ENCODE measurements at regions not wholly inside any gene's neighbourhood (a gene's known extent, or its start where the extent isn't known, plus 50 kb on each side); places are given as distances from the start of the nearest gene placed in this dataset.

DNA sequence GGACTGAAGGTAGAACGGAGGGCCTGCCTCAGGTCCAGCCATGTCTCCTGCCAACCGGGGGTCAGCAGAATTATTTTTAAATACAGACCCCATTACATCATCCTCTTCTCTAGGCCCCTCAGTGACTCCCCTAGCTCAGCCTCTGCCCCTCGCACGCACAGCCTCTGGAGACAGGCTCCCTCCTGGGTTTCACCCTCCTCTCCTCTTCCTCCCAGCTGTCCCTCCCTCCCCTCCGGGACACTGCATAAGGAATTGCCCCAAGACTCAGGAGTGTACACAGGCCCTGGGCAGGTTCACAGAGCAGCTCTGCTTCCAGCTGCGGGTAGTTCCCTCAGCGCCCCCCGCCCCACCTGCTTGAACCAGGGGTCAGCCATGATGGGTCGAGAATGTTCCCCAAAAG lies 520.2 kb upstream of the MYT1L start:
- DNase-seq (ENCODE audit: low spot score) = no peak

DNA sequence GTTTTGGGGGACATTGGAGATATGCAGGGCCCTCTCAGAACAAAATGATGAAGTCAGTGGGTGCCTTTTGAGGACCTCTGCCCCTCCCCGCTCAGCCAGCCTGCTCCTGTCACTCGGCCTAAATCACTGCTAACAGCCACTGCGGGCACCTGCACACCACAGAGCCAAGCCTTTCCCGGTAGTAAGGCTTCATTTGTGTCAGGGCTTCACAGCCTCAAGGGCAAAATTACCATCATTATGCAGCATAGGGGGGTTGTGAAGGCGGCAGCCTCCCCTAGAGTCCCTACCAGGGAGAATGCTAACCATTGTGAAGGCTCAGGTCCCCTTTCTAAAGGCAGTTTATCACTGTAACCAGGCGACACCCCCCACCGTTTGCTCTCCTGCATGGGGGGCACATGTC lies 519.8 kb upstream of the MYT1L start:
- DNase-seq (ENCODE audit: low spot score) = no peak

DNA sequence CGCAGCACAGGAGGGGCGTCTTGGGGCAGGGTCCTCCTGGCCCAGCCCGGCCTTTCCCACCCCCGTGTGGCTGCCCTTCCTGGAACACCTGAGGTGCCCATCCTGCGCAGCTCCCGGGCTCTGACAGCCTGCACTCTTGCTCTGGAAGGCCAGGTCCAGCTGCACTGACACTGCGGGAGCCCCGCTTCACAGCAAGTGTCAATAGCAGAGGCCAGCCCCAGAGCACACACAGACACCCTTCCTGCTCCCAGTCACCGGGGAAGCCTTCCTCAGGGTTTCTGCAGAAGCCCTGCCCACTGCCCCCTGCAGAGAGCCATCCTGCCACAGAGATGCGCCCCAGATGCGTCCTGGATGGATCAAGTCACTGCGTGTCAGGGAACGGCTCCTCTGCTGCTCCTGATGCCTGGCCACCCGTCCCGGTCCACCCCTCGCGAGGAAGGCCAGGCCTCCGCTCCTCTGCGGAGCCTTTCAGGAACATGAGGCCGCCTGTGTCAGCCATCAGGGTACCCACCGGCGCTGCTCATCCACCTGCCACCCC lies 519.2 kb upstream of the MYT1L start:
- DNase-seq (ENCODE audit: low spot score) = no peak

DNA sequence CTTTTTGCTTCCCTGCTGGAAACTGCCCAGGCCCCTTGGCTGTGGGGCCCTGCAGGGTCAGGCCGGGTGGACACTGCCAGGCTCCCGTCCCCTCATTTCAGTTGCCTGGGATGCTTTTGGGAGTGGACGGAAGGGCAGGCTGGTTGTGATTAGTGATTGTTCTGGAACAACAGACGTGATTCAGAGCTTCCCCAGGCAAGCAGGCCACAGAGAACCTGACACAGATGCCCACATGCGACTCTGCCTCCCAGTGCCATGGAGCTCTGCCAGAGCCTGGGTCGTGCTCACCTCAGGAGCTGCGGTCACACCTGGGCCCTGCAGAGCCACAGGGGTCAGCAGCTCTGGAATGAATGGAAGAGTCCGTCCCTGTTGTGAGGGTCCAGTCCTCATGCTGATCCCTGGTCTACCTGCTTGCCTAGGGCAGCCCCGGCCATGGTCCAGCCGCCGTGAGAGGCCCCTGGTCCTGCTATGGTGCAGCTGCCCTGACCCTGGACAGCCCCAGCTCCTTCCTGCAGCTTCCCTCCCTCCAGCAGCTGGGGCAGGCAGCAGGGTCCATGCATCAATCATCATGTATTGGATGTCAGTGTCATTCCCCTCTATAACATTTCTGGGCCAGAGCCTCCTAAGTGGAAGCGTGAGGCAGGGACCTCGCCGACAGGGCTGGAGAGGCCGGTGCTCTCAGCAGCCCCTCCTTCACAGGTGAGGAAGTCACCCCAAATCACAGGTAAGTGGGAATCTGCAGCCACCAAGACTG lies 518.6 kb upstream of the MYT1L start:
- DNase-seq (ENCODE audit: low spot score) = no peak

DNA sequence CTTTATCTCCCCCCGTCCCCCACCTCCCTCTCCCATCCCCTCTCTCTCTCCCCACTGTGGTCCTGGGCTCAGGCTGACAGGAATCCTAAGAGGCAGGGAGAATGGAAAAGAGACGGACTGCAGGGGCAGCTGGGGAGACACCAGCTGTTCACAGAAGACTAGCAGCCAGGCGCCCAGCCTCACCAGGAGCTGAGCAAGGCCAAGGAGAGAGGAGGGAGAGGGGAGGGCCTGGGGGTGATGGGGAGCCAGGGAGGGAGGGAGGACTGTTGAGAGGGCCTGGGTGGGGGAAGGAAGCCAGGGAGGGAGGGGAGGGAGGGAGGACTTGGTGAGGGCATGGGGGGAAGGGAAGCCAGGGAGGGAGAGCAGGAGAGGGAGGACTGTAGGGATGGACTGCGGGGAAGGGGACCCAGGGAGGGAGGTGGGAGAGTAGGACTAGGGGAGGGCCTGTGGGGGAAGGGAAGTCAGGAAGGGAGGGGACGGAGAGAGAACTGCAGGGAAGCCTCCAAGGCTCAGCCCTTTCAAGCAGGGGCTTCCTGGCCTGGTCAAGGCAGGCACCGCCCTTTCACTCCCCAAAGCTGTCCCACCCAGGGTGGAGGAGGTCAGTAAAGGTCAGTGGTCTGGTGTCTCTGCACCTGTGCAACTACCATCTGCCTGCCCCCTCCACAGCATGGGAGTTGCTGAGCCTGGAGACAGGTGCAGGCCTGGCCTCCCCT lies 517.7 kb upstream of the MYT1L start:
- peak; percentile 55 for DNase-seq (ENCODE audit: low spot score)

DNA sequence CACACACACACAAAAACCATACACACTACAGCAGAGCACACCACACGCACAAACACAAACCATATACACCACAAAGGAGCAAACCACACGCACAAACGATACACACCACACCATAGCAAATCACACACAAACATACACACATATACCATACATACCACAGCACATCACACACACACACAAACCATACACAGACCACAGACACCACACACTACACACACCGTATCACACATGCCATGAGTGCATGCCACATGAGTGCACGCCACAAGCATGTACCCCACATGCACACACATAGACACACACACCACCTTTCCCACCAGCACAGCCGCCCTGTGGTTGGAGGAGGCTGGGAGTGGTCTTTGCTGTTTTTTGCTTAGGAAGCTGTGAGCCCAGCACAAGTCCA lies 517.1 kb upstream of the MYT1L start:
- DNase-seq (ENCODE audit: low spot score) = no peak

DNA sequence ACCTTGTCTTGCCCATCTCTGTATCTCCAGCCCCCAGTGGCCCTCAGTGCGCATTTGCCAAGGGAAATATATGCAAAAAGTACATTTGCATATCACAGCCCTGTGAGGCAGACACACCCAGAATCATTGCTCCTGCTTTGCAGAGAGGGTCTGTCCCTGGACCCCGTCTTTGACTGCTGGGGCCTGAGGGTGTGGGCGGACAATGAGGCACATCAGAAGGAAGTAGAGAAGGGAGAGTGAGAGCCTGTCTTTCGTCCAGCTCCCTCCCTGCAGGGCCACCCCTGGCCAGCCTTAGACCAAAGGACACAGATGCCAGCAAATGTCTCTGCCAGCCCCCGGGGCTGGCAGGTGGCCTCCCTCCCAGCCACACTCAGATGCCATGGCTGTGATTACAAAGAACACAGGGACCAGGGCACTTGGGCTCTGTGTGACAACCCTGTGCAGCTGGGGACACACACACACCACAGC lies 516.2 kb upstream of the MYT1L start:
- no peak for DNase-seq (ENCODE audit: low spot score)

DNA sequence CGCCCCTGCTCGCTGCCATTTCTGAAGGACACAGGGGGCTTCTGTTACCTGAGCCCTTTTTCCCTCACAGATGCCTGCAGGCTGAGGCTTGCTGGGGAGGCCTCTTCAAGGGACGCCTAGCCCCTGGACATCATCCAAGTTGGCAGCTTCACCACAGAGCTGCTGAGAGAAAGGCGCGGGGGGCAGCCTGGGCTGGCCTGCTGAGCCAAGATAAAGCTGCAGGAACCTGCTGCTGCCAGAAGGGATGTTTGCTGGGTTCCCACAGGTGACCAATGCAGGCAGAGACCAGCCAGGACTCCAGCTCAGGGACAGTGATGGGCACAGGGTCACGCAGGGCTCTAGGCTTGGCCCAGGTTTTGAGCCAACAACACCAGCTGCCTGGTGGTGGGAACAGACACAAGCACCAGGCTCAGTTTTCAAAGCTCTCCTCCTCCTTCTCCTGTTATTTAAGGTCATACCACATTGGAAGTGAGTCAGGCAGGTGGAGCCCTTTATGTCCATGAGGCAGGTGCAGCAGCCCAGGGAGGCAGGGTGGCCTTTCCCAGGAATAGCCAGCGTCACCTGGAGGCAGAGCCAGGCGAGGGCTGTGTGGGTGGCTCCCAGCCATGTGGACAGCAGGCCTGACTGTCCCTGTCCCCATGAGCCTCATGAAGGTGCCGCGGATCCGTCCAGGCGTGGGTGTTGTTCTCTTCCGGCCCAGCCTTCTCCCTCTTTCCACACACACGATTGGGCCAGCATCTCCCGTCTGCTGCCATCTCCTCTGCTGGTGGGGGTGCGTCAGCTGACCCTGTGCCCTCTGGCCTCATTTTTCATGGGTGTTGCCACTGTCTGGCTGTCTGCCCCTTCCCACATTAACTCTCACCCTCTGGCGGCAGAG lies 515.5 kb upstream of the MYT1L start:
- peak; percentile 76 for DNase-seq (ENCODE audit: low spot score)

DNA sequence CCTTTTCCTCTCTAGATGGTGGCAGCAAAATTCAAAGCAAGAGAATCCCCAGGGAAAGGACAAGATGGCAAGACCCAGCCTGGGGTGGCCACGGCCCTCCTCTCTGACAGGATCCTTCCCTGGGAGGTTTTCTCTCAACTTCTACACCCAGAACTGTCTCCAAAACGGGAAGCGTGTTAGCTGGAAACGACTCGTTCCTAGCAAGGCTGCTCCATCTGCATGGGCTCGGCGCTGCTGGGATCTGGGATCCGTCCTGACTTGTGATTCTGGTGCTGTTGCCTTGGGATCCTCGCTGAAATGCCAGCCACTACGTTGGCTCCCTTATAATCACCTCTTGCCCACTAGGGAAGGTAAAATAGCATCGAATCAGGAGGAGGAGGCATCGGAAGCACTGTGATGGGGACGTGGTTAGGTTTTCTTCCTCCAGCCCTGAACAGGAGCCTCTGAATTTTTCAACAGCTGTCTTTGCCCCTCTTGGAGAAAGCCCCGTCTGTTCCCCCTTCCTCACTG lies 514.8 kb upstream of the MYT1L start:
- DNase-seq (ENCODE audit: low spot score) = no peak

DNA sequence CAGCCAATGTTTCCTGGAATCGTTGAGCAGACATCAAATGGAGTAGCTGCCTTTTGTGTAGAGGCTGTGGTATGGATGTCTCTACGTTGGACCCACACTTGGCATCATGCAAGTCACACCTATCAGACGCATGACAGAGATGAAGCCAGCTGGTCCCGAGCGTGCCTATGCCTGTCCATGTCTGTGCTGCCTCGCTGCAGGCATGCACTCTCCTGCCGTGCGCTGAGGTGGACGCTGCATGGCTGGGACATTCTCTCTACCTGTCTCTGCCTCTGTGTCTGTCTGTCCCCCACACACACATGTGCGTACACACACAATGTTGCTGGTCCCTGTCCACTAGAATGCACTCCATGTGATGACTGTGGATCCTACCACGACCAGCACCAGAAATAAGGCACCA lies 514.2 kb upstream of the MYT1L start:
- peak; percentile 17 for DNase-seq (ENCODE audit: low spot score)

DNA sequence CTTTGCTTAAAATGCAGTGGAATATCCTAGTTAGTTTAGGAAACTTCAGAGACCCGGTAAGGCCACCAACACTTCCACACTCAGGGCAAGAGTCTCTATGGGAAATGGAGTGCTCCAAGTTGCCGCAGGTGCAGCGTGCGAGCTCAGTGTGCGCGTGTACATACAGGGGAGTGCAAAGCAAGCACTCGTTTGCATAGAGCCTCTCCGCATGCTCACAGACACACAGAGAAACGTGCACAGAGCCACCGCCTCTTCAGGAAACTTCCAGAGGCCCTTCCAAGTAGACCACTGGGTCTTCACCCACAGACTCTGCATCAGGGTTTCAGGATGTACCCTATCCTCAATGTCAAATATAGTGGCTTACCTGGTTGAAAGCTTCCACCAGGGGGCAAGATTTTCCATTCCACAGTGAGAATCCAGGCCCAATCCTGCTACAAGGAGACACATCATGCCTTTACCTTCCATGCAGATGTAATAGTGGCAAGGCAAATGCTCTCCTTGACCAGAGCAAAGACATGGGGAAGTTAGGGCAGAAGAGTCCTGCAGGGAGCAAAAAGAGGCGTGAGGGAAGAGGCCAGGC lies 513.0 kb upstream of the MYT1L start:
- no peak for DNase-seq (ENCODE audit: low spot score)

DNA sequence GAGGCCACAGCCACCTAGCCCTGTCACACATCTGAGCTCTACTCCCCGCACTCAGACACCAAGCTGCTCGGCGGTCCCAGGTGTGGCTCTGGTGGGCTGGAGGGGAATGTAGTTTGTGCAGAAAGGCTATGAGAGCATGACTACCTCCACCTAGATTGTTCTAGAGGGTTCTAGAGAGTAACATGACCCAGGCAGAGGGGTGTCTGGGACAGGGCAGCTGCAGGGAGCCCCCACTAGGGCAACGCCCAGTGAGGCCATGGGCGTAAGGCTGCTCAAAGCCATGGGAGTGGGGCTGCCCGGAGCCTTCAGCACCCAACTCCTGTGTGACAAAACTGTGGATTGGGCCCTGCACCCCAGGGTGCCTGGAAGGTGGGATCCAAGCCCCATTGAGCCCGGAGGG lies 511.4 kb upstream of the MYT1L start:
- DNase-seq (ENCODE audit: low spot score) = no peak

DNA sequence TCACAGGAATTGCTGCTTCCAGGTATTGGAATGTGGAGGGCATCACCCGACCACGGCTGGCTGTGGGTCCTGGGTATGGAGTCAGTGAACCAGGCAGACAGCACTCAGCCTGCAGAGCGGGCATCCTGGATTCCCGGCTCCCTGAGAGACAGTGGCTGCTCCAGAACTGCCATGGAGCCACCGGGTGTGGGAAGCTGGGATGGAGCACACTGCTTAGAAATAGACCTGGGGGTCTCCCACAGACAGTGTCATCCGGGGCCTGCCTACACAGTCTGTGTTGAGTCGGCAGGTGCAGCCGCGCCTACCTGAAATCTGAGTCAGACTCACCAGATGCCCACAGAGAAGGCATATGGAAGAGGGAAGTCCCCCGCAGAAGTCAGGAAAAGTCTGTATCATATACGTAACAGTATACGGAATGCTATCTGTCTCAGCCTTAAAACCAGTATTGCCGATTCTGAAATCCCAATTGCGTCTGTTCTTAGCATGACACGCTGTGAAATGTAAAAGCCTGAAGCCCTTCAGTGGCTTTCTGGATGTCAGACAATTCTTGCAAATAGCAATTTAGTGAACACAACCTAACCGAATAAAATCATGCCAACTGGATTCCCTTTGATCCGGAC lies 509.7 kb upstream of the MYT1L start:
- no peak for DNase-seq (ENCODE audit: low spot score)

DNA sequence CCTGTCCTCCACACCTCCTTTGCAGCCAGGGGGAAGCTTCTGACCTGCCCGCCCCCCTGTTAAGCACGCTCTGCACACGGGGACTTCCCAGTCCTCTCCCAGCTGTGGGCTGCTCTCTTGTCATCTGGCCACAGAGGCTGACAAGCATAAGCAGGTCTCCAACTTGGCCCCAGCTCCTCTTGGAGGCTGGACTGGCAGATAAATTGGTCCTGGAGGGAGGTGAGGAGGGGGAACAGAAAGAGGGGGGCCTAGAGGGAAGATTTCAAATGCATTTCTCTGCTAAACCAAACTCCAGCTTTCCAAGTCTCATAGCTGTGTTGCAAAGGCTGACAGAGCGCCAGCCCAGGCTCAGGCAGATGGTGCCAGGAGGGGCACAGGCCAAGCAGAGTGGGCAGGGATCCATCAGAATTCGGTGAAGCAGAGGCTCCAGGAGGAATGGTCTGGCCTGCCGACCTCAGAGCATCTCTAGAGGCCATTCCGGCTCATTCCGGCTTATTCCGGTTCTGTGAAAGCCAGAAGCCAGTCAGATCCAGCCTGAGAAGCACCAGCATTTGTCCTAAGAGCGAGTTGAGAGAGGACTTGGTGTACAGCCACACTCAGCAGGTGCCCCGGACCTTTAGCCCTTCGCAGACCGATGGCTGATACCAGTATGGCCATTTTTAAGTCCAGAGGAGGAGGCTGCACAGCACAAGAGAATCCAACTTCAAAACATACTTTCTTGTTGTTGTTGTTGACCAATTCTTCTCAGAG lies 508.9 kb upstream of the MYT1L start:
- DNase-seq (ENCODE audit: low spot score) = no peak

DNA sequence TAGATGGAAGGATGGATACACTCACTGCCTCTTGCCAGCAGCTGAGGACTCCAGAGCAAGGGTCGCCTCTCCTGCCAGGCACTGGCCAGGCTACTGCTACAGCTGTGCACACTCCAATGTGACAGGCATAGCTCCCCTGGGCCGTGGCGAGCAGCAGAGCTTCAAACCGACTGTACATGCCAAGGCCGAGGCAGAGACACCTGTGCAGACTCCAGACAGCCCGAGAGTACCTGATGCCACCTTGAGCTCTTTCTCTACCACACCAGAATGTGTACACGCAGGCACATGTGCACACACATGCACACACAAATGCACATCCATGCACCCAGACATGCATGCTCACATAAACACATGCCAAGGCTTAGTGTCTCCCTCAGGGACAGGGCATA lies 508.3 kb upstream of the MYT1L start:
- DNase-seq (ENCODE audit: low spot score) = no peak

DNA sequence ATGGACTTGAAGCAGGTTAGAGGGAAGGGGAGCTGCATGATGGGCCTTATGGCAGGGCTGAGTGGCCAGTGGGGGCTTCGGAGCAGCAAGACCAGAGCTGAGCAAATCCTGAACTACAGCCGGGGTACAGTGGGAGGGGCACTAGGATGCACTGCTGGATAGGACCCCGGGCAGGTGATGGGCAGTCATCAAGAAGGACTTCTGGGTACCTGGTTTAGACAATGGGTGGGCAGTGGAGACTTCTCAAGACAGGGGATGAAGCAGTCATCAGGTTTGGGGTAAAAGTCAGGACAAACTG lies 507.4 kb upstream of the MYT1L start:
- no peak for DNase-seq (ENCODE audit: low spot score)

DNA sequence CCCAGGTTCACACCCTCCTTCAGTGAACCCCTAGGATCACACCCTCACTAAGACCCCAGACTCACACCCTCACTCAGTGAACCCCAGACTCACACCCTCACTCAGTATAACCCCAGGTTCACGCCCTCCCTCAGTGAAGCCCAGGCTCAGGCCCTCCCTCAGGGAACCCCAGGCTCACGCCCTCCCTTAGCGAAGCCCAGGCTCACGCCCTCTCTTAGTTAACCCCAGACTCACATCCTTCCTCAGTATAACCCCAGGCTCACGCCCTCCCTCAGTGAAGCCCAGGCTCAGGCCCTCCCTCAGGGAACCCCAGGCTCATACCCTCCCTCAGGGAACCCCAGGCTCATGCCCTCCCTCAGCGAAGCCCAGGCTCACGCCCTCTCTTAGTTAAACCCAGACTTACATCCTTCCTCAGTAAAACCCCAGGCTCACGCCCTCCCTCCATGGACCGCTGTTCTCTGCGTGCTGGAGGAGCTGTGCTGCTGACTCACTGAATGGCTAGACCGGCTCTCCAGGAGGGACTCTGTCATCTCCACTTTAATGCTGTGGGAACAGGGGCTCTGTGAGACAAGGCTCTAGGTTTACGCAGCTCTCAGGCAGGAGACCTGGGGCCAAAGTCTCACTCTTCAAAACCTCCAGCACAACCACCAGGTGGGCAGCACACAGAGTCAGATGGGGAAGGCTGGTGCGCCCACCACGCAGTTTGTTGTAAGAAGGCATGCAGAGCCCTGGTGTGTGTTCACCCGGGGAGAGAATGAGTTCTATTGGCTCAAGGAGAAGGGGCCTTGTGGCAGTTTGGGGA lies 506.9 kb upstream of the MYT1L start:
- peak; percentile 31 for DNase-seq (ENCODE audit: low spot score)

DNA sequence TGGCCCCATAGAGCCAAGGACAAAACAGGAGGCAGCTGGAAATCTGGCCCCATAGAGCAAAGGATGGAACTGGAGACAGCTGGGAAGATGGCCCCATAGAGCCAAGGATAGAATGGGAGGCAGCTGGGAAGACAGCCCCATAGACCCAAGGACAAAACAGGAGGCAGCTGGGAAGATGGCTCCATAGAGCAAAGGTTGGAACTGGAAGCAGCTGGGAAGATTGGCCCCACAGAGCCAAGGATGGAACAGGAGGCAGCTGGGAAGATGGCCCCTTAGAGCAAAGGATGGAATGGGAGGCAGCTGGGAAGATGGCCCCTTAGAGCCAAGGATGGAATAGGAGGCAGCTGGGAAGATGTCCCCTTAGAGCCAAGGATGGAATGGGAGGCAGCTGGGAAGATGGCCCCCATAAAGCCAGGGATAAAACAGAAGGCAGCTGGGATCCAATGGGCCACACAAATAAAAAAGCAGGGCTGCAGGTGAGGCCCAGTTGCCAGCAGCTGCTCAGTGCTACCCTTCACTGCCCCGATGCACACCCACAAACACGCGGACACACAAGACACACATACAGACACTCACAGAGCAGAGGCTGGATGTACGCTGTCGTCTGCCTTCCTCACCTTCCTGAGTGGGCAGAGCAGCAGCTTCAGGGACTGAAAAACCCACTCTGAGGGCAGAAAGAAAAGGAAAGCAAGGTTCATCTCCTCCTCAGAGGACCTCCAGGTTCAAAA lies 505.4 kb upstream of the MYT1L start:
- DNase-seq (ENCODE audit: low spot score) = no peak
